ENCODE measurements at regions not wholly inside any gene's neighbourhood (a gene's known extent, or its start where the extent isn't known, plus 50 kb on each side); places are given as distances from the start of the nearest gene placed in this dataset.

GRCh38 chr1:221454096-221454495, 287.8 kb downstream of the DUSP10 start:
- no peak for TF ChIP-seq CTCF (IDR thresholded peaks at IDR 0.05)
- intact Hi-C loops (cut with DNase I; ENCODE audit: low total_unique reads), result no loop called here
- no peaks in the 10 kb centered on the region for H3K27me3 ChIP-seq
- no peaks in the 10 kb centered on the region for H3K36me3 ChIP-seq
- no peaks in the 10 kb centered on the region for H3K4me1 ChIP-seq
- peaks cover 0 to 9% (median 0%) of the 10 kb centered on the region in 3 donors for H3K9me3 ChIP-seq
- no peak overlapping the region for H3K4me3 ChIP-seq
- H3K27ac ChIP-seq, result no peak overlapping the region
- no peak for DNase-seq

GRCh38 chr1:221456918-221457317, 285.0 kb downstream of the DUSP10 start:
- no peak for DNase-seq
- Histone ChIP-seq H3K9me3 (no peaks in the 10 kb centered on the region), H3K27me3 (no peaks in the 10 kb centered on the region), H3K4me3 (no peak overlapping the region), H3K27ac (no peak overlapping the region), H3K4me1 (no peaks in the 10 kb centered on the region), H3K36me3 (no peaks in the 10 kb centered on the region)
- intact Hi-C loops (cut with DNase I; ENCODE audit: low total_unique reads), result no loop called here
- TF ChIP-seq CTCF (IDR thresholded peaks at IDR 0.05), result no peak

- H3K4me1 ChIP-seq, result no peaks in the 10 kb centered on the region
- no peaks in the 10 kb centered on the region for H3K36me3 ChIP-seq
- TF ChIP-seq CTCF (IDR thresholded peaks at IDR 0.05), result no peak
- DNase-seq, result no peak
- no peak overlapping the region for H3K27ac ChIP-seq
- H3K9me3 ChIP-seq, result no peaks in the 10 kb centered on the region
- H3K27me3 ChIP-seq, result no peaks in the 10 kb centered on the region
- no peak overlapping the region for H3K4me3 ChIP-seq
- intact Hi-C loops (cut with DNase I; ENCODE audit: low total_unique reads), result no loop called here
These were observed 284.0 kb downstream of the DUSP10 start for GRCh38 chr1:221457685-221458446.

- Histone ChIP-seq H3K27ac (no peak overlapping the region), H3K4me3 (no peak overlapping the region), H3K9me3 (no peaks in the 10 kb centered on the region), H3K36me3 (no peaks in the 10 kb centered on the region), H3K27me3 (no peaks in the 10 kb centered on the region), H3K4me1 (no peaks in the 10 kb centered on the region)
- no peak for TF ChIP-seq CTCF (IDR thresholded peaks at IDR 0.05)
- no peak for DNase-seq
- intact Hi-C loops (cut with DNase I; ENCODE audit: low total_unique reads), result no loop called here
These were observed 283.3 kb downstream of the DUSP10 start for GRCh38 chr1:221458447-221459156.

- no peaks in the 10 kb centered on the region for H3K27me3 ChIP-seq
- H3K27ac ChIP-seq, result no peak overlapping the region
- no peak for TF ChIP-seq CTCF (IDR thresholded peaks at IDR 0.05)
- H3K9me3 ChIP-seq, result no peaks in the 10 kb centered on the region
- no peak overlapping the region for H3K4me3 ChIP-seq
- H3K36me3 ChIP-seq, result no peaks in the 10 kb centered on the region
- no peaks in the 10 kb centered on the region for H3K4me1 ChIP-seq
- no peak for DNase-seq
- intact Hi-C loops (cut with DNase I; ENCODE audit: low total_unique reads), result no loop called here
These were observed 282.3 kb downstream of the DUSP10 start for GRCh38 chr1:221459558-221459957.
